GM18870 (cell line): ENCODE measurements at regions not wholly inside any gene's neighbourhood (a gene's known extent, or its start where the extent isn't known, plus 50 kb on each side); places are given as distances from the start of the nearest gene placed in this dataset.
A peak's percentile ranks its signal among the peaks of the same experiment; 100 is the strongest.

Experiments used
- ATAC-seq: cut with Tn5 transposase; IDR thresholded peaks from one replicate; pipeline ENCODE4 v1.9.1; 2021; ENCODE audit warnings: moderate library complexity; ENCODE audit not compliant: unreplicated experiment

GRCh38 chr9:26579056-26579455 is 313.5 kb downstream of the CAAP1 start:
- no peak for ATAC-seq

GRCh38 chr9:26574898-26575440 is 317.6 kb downstream of the CAAP1 start:
- no peak for ATAC-seq

GRCh38 chr9:26574256-26574655 is 318.3 kb downstream of the CAAP1 start:
- ATAC-seq, result no peak

- no peak for ATAC-seq
Observed at GRCh38 chr9:26567976-26568375, 324.6 kb downstream of the CAAP1 start.

- ATAC-seq, result no peak
Observed at GRCh38 chr9:26566141-26566540, 326.5 kb downstream of the CAAP1 start.

GRCh38 chr9:26565118-26565517 is 327.5 kb downstream of the CAAP1 start:
- ATAC-seq, result no peak

- ATAC-seq, result no peak
Observed at GRCh38 chr9:26562338-26562737, 330.3 kb downstream of the CAAP1 start.

GRCh38 chr9:26561928-26562327 is 330.7 kb downstream of the CAAP1 start:
- peak; percentile 75 for ATAC-seq

GRCh38 chr9:26559506-26559905 is 333.1 kb downstream of the CAAP1 start:
- ATAC-seq, result no peak

GRCh38 chr9:26551971-26552370 is 340.6 kb downstream of the CAAP1 start:
- no peak for ATAC-seq

GRCh38 chr9:26551451-26551850 is 341.2 kb downstream of the CAAP1 start:
- no peak for ATAC-seq

GRCh38 chr9:26548781-26549290 is 343.8 kb downstream of the CAAP1 start:
- ATAC-seq, result no peak

GRCh38 chr9:26539867-26540493 is 352.6 kb downstream of the CAAP1 start:
- ATAC-seq, result no peak

- no peak for ATAC-seq
Observed at GRCh38 chr9:26537211-26537610, 355.4 kb downstream of the CAAP1 start.

- ATAC-seq, result no peak
Observed at GRCh38 chr9:26535151-26535550, 357.5 kb downstream of the CAAP1 start.

GRCh38 chr9:26530841-26531240 is 361.8 kb downstream of the CAAP1 start:
- no peak for ATAC-seq

- no peak for ATAC-seq
Observed at GRCh38 chr9:26527931-26528330, 364.7 kb downstream of the CAAP1 start.

- ATAC-seq, result no peak
Observed at GRCh38 chr9:26524267-26524666, 368.3 kb downstream of the CAAP1 start.

GRCh38 chr9:26523577-26523976 is 369.0 kb downstream of the CAAP1 start:
- no peak for ATAC-seq

GRCh38 chr9:26520141-26520540 is 372.5 kb downstream of the CAAP1 start:
- no peak for ATAC-seq

GRCh38 chr9:26516773-26517343 is 375.7 kb downstream of the CAAP1 start:
- ATAC-seq, result no peak

- ATAC-seq, result no peak
Observed at GRCh38 chr9:26513730-26514129, 378.9 kb downstream of the CAAP1 start.

- no peak for ATAC-seq
Observed at GRCh38 chr9:26510137-26510536, 382.5 kb downstream of the CAAP1 start.
